Uterus (tissue), 2 donors: ENCODE measurements at regions not wholly inside any gene's neighbourhood (a gene's known extent, or its start where the extent isn't known, plus 50 kb on each side); places are given as distances from the start of the nearest gene placed in this dataset.

Source experiments
- CTCF ChIP-seq, 4 experiments: fragments of 200-600 bp in 2 of 4; fragments of 450-650 bp in 2 of 4; sonication (generic) in 2 of 4; IDR thresholded peaks; one replicate each; pipeline ENCODE4 v1.5.1; 2016 to 2019; ENCODE audit warnings: antibody characterized with exemption in 4 of 4, mild to moderate bottlenecking in 2 of 4, moderate library complexity in 1 of 4
- POLR2A ChIP-seq, 2 donors: fragments of 450-650 bp; IDR thresholded peaks; one replicate each; pipeline ENCODE4 v1.6.1; 2016; ENCODE audit warnings: antibody characterized with exemption in 2 of 2, mild to moderate bottlenecking in 1 of 2, moderate library complexity in 1 of 2

GRCh38 chr9:14960881-14961280, 50.7 kb upstream of the FREM1 start:
- TF ChIP-seq CTCF (IDR thresholded peaks at IDR 0.05), result no peak
- no peak for TF ChIP-seq POLR2A (IDR thresholded peaks at IDR 0.05)
